Uterus (tissue), 2 donors: ENCODE measurements at regions not wholly inside any gene's neighbourhood (a gene's known extent, or its start where the extent isn't known, plus 50 kb on each side); places are given as distances from the start of the nearest gene placed in this dataset.

Experiments used
- CTCF ChIP-seq, 4 experiments: fragments of 200-600 bp in 2 of 4; fragments of 450-650 bp in 2 of 4; sonication (generic) in 2 of 4; IDR thresholded peaks; one replicate each; pipeline ENCODE4 v1.5.1; 2016 to 2019; ENCODE audit warnings: antibody characterized with exemption in 4 of 4, mild to moderate bottlenecking in 2 of 4, moderate library complexity in 1 of 4
- POLR2A ChIP-seq, 2 donors: fragments of 450-650 bp; IDR thresholded peaks; one replicate each; pipeline ENCODE4 v1.6.1; 2016; ENCODE audit warnings: antibody characterized with exemption in 2 of 2, mild to moderate bottlenecking in 1 of 2, moderate library complexity in 1 of 2

DNA sequence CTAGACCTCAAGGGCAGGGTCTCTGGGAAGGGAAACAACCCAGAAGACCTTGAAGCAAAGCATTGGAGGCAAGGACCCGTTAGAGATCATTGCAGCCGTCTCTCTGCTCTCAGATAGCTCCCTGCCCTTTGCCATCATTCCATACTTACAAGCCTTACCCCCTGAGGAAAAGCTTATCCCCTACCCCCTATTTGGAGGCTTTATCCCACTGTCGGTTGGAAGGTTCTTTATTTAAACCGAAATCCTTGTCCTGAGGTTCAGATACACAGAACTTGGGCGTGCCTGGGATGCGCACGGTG, 84.4 kb downstream of the EFNB1 start:
- TF ChIP-seq CTCF (IDR thresholded peaks at IDR 0.05) (no peak), POLR2A (IDR thresholded peaks at IDR 0.05) (no peak)
